ENCODE measurements at regions not wholly inside any gene's neighbourhood (a gene's known extent, or its start where the extent isn't known, plus 50 kb on each side); places are given as distances from the start of the nearest gene placed in this dataset.

DNA sequence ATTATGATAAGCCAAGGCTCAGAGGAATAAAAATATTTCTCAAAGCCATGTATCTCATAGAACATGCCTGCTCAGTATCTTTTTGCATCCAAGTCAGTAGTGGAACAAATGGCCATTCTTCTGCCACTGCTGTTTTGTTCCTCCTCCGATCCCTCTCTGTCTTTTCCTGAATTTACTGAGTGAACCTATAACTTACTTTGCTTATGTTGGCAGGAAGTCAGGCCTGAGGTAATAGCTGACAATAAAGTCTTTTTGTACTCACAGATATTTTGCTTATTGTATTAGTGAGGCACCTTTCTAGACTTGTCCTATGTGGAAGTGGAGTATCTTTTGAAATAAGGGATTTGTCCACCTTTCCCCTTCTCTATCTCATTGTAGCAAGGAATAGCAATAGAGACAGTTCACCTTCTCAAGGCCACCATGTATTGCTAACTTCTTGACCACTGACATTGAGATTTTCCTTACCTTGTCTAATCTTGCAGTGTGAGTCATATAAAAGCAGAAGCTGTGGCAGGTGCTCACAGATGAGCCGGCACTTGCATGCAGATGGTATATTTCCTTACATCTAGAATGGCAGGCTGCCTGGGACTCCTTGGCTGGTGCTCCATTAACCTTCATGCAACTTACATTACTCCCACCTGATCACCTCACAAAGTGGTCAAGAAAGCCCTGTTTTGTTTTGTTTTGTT is 68.2 kb downstream of the AGTR2 start:
- H3K27ac Mint-ChIP-seq (ENCODE audit: unreplicated experiment): no peak overlapping the region
- no peaks in the 10 kb centered on the region for H3K27me3 Mint-ChIP-seq (ENCODE audit: unreplicated experiment)
- TF ChIP-seq, protein P1, sequence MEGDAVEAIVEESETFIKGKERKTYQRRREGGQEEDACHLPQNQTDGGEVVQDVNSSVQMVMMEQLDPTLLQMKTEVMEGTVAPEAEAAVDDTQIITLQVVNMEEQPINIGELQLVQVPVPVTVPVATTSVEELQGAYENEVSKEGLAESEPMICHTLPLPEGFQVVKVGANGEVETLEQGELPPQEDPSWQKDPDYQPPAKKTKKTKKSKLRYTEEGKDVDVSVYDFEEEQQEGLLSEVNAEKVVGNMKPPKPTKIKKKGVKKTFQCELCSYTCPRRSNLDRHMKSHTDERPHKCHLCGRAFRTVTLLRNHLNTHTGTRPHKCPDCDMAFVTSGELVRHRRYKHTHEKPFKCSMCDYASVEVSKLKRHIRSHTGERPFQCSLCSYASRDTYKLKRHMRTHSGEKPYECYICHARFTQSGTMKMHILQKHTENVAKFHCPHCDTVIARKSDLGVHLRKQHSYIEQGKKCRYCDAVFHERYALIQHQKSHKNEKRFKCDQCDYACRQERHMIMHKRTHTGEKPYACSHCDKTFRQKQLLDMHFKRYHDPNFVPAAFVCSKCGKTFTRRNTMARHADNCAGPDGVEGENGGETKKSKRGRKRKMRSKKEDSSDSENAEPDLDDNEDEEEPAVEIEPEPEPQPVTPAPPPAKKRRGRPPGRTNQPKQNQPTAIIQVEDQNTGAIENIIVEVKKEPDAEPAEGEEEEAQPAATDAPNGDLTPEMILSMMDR (IDR thresholded peaks at IDR 0.05): no peak

DNA sequence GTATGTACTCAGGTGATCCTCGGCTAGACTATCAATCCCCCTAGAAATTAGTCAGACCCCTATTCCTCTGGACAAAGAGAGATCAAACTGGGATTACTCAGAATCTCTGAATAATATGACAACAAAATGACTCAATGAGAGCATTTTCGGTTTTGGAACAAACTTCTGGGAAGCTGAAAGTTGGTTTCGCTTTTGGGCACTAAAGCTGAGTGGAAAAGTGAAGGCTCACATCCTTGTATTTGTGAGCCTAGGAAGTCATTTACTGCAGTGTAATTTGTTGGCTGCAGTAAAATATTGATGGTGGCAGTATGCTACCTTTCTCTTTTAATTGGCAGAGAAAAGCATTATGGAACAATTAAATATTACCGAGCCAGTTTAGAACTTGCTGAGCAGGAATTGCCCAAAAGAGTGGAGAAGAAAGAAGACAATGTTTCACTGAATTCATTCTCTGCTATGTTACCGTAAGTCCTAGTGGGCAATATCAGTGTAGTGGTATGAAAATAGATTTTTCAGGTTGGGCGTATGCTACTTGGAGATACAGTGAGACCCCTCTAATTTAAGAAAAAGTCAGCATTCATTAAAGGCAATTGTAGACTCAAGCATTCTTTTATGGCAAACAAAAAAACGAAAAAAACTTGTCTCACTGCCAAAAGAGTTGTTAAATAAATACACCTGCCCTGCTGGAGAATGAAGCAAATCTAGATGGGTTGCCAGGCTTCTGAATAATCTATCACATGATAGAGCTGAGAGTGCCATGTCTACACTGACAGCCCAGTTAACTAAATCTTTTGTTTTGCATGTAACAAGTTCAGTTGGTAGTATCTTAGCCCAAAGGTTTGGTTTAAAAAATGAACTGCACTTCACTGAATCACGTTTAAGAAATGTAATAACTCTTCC is 69.6 kb downstream of the AGTR2 start:
- H3K4me3 Mint-ChIP-seq (ENCODE audit: unreplicated experiment): no peak overlapping the region
- H3K4me1 Mint-ChIP-seq (ENCODE audit: unreplicated experiment): no peaks in the 10 kb centered on the region
- TF ChIP-seq, protein P1 (IDR thresholded peaks at IDR 0.05): no peak
- DNase-seq (ENCODE audit: extremely low spot score, unreplicated experiment): no peak
- H3K9me3 Mint-ChIP-seq (ENCODE audit: unreplicated experiment): no peaks in the 10 kb centered on the region
- H3K36me3 Mint-ChIP-seq (ENCODE audit: unreplicated experiment): no peaks in the 10 kb centered on the region
- H3K27ac Mint-ChIP-seq (ENCODE audit: unreplicated experiment): no peak overlapping the region
- H3K27me3 Mint-ChIP-seq (ENCODE audit: unreplicated experiment): no peaks in the 10 kb centered on the region

More for the DNA sequence above, 68.2 kb downstream of the AGTR2 start:
- H3K4me3 Mint-ChIP-seq (ENCODE audit: unreplicated experiment): no peak overlapping the region
- no peaks in the 10 kb centered on the region for H3K36me3 Mint-ChIP-seq (ENCODE audit: unreplicated experiment)
- H3K4me1 Mint-ChIP-seq (ENCODE audit: unreplicated experiment): no peaks in the 10 kb centered on the region
- DNase-seq (ENCODE audit: extremely low spot score, unreplicated experiment): no peak
- no peaks in the 10 kb centered on the region for H3K9me3 Mint-ChIP-seq (ENCODE audit: unreplicated experiment)

GRCh38 chrX:116241001-116241400 is 70.5 kb downstream of the AGTR2 start:
- no peaks in the 10 kb centered on the region for H3K27me3 Mint-ChIP-seq (ENCODE audit: unreplicated experiment)
- TF ChIP-seq, protein P1 (IDR thresholded peaks at IDR 0.05): no peak
- H3K27ac Mint-ChIP-seq (ENCODE audit: unreplicated experiment): no peak overlapping the region
- H3K4me3 Mint-ChIP-seq (ENCODE audit: unreplicated experiment): no peak overlapping the region
- no peaks in the 10 kb centered on the region for H3K4me1 Mint-ChIP-seq (ENCODE audit: unreplicated experiment)
- no peaks in the 10 kb centered on the region for H3K9me3 Mint-ChIP-seq (ENCODE audit: unreplicated experiment)
- H3K36me3 Mint-ChIP-seq (ENCODE audit: unreplicated experiment): no peaks in the 10 kb centered on the region
- DNase-seq (ENCODE audit: extremely low spot score, unreplicated experiment): no peak

DNA sequence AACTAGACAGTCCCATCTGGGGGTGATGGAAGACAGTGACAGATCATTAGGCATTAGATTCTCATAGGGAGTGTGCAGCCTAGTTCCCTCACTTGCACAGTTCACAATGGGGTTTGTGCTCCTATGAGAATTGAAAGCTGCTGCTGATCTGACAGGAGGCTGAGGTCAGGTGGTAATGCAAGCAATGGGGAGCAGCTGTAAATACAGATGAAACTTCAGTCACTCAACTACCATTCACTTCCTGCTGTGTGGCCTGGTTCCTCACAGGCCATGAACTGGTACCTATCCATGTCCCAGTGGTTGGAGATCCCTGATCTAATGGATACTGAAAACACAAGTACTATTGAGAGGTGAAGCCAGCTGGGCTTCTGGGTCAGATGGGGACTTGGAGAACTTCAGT is 72.5 kb downstream of the AGTR2 start:
- Mint-ChIP-seq H3K36me3 (ENCODE audit: unreplicated experiment) (no peaks in the 10 kb centered on the region), H3K9me3 (ENCODE audit: unreplicated experiment) (peaks cover 6% of the 10 kb centered on the region), H3K27me3 (ENCODE audit: unreplicated experiment) (no peaks in the 10 kb centered on the region), H3K27ac (ENCODE audit: unreplicated experiment) (no peak overlapping the region), H3K4me1 (ENCODE audit: unreplicated experiment) (no peaks in the 10 kb centered on the region), H3K4me3 (ENCODE audit: unreplicated experiment) (no peak overlapping the region)
- TF ChIP-seq, protein P1 (IDR thresholded peaks at IDR 0.05): no peak
- no peak for DNase-seq (ENCODE audit: extremely low spot score, unreplicated experiment)

GRCh38 chrX:116246261-116246660 is 75.7 kb downstream of the AGTR2 start:
- Mint-ChIP-seq H3K4me3 (ENCODE audit: unreplicated experiment) (no peak overlapping the region), H3K4me1 (ENCODE audit: unreplicated experiment) (no peaks in the 10 kb centered on the region), H3K27ac (ENCODE audit: unreplicated experiment) (no peak overlapping the region), H3K36me3 (ENCODE audit: unreplicated experiment) (no peaks in the 10 kb centered on the region), H3K9me3 (ENCODE audit: unreplicated experiment) (peaks cover 29% of the 10 kb centered on the region), H3K27me3 (ENCODE audit: unreplicated experiment) (no peaks in the 10 kb centered on the region)
- no peak for DNase-seq (ENCODE audit: extremely low spot score, unreplicated experiment)
- TF ChIP-seq, protein P1 (IDR thresholded peaks at IDR 0.05): no peak
